ENCODE measurements at regions not wholly inside any gene's neighbourhood (a gene's known extent, or its start where the extent isn't known, plus 50 kb on each side); places are given as distances from the start of the nearest gene placed in this dataset.

DNA sequence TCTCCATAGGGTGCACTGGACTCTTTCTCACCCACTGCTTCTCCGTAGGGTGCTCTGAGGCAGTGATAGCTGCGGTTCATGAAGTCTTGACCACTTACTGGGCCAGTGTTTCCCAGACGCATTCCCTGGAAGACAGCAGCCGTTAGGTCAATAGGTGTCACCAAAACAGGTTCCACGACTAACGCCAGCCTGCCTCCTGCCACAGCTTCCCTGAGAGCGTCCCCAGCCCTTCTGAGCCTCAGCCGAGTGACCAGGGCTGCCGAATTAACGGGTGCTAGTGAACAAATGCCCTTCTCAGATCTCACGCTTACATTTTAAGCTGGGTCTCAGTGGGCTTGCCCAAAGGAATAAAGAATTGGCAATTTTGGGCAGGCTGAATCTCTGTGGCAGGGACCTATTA lies 188.7 kb upstream of the TNRC6C start:
- Histone ChIP-seq H2BK120ac (ENCODE audit: low read depth, low read length) (no peak overlapping the region), H4K5ac (ENCODE audit: low read length) (no peak overlapping the region), H3K23ac (ENCODE audit: low read length) (no peak overlapping the region), H3K79me2 (ENCODE audit: control insufficient read depth, insufficient read depth, low read length) (no peaks in the 10 kb centered on the region), H2BK15ac (replicated peaks; ENCODE audit: low read depth) (no peak overlapping the region), H3K18ac (ENCODE audit: low read length) (no peak overlapping the region), H3K27ac (ENCODE audit: low read depth, low read length) (no peak overlapping the region), H3K4me2 (ENCODE audit: low read length) (no peak overlapping the region), H3K4me3 (ENCODE audit: low read length) (no peak overlapping the region), H2AK5ac (ENCODE audit: low read length) (no peak overlapping the region), H3K4ac (ENCODE audit: low read depth, low read length) (no peak overlapping the region), H3K27me3 (ENCODE audit: insufficient read depth, low read length, poor library complexity) (no peaks in the 10 kb centered on the region), H3K56ac (ENCODE audit: low read length) (no peak overlapping the region), H2BK5ac (ENCODE audit: low read length) (no peak overlapping the region), H3K9ac (ENCODE audit: low read length) (no peak overlapping the region), H3K79me1 (ENCODE audit: low read length) (no peaks in the 10 kb centered on the region), H3K4me1 (ENCODE audit: control insufficient read depth, low read depth, low read length) (no peaks in the 10 kb centered on the region), H4K8ac (ENCODE audit: low read depth, low read length) (no peak overlapping the region), H3K36me3 (ENCODE audit: control insufficient read depth, insufficient read depth, low read length) (no peaks in the 10 kb centered on the region)
- DNase-seq: no peak
- WGBS (ENCODE audit: extremely low coverage, insufficient coverage, low lambda C conversion rate): no CpG with 5 or more reads among the region's 11 CpGs

DNA sequence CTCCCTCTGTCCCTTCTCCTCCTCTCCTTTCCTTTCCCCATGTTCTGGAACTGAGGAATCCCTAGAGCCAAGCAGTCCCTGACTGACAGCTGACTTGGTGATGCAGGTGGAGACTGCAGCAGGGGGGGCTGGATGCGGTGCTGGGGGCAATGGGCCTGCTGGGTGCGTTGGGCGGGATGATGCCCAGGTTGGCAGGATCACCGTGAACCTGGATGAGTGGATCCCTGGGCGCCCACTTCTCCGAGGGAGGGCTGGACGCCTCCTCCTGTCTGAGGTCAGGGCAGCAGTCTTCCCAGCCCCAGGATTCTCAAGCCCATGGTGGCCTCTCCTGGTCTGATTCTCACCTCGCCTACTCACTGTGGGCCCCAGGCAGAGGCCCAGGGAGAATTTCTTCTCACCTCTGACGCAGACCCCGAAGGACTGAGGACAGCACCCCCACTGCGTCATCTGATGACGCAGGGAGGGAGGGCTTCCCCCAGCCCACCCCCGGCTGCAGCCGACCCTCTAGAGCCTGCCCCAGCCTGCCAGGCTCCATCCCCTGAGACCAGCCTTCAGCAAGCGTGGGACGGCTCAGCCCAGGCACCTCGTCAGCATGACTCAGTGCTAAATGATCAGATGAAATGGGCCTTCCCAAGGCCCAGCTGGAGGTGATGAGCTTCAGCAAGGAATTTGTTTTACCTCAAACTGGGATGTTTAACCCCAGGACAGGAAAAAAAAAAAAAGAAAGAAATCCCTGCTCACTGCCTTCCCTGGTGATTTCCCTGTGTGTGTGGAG lies 188.0 kb upstream of the TNRC6C start:
- DNase-seq: peak; percentile 90
- WGBS (ENCODE audit: extremely low coverage, insufficient coverage, low lambda C conversion rate): no CpG with 5 or more reads among the region's 17 CpGs

DNA sequence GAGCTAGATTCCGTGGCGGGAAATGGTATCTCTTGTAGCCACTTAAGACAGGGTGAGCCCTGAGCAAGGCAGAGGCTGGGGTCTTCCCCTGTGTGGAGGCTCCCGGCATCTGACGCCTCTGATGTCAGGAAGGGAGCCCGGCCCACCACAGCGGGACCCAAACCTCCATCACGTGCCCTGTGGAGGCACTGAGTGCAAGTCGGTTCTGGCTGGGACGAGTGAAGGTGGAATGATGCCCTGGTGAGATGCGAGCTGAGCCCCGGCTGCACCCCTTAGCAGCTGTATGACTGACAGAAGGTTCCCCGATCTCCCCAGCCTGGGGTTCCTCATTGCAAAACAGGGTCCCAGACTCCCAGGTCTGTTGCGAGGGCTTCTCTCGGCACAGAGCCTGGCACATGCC lies 187.4 kb upstream of the TNRC6C start:
- DNase-seq: no peak
- H3K79me1 ChIP-seq (ENCODE audit: low read length): no peaks in the 10 kb centered on the region
- no peaks in the 10 kb centered on the region for H3K79me2 ChIP-seq (ENCODE audit: control insufficient read depth, insufficient read depth, low read length)
- no CpG with 5 or more reads among the region's 14 CpGs for whole genome bisulfite sequencing (ENCODE audit: extremely low coverage, insufficient coverage, low lambda C conversion rate)
- no peak overlapping the region for H2BK15ac ChIP-seq (replicated peaks; ENCODE audit: low read depth)
- H3K27ac ChIP-seq (ENCODE audit: low read depth, low read length): peak overlapping the region; percentile 16
- H4K5ac ChIP-seq (ENCODE audit: low read length): no peak overlapping the region
- H3K56ac ChIP-seq (ENCODE audit: low read length): no peak overlapping the region
- no peak overlapping the region for H3K18ac ChIP-seq (ENCODE audit: low read length)
- H4K8ac ChIP-seq (ENCODE audit: low read depth, low read length): no peak overlapping the region
- H3K36me3 ChIP-seq (ENCODE audit: control insufficient read depth, insufficient read depth, low read length): no peaks in the 10 kb centered on the region
- no peak overlapping the region for H3K4ac ChIP-seq (ENCODE audit: low read depth, low read length)
- no peak overlapping the region for H2AK5ac ChIP-seq (ENCODE audit: low read length)
- H3K4me2 ChIP-seq (ENCODE audit: low read length): no peak overlapping the region
- H2BK5ac ChIP-seq (ENCODE audit: low read length): no peak overlapping the region
- H3K23ac ChIP-seq (ENCODE audit: low read length): no peak overlapping the region
- H3K4me3 ChIP-seq (ENCODE audit: low read length): no peak overlapping the region
- H3K27me3 ChIP-seq (ENCODE audit: insufficient read depth, low read length, poor library complexity): no peaks in the 10 kb centered on the region
- H3K9ac ChIP-seq (ENCODE audit: low read length): no peak overlapping the region
- no peak overlapping the region for H2BK120ac ChIP-seq (ENCODE audit: low read depth, low read length)
- no peaks in the 10 kb centered on the region for H3K4me1 ChIP-seq (ENCODE audit: control insufficient read depth, low read depth, low read length)

More for the DNA sequence above, 188.0 kb upstream of the TNRC6C start:
- no peak overlapping the region for H2BK120ac ChIP-seq (ENCODE audit: low read depth, low read length)
- no peak overlapping the region for H3K4me2 ChIP-seq (ENCODE audit: low read length)
- H2BK15ac ChIP-seq (replicated peaks; ENCODE audit: low read depth): no peak overlapping the region
- no peaks in the 10 kb centered on the region for H3K79me1 ChIP-seq (ENCODE audit: low read length)
- no peak overlapping the region for H3K23ac ChIP-seq (ENCODE audit: low read length)
- H3K4me1 ChIP-seq (ENCODE audit: control insufficient read depth, low read depth, low read length): no peaks in the 10 kb centered on the region
- H4K8ac ChIP-seq (ENCODE audit: low read depth, low read length): no peak overlapping the region
- H3K79me2 ChIP-seq (ENCODE audit: control insufficient read depth, insufficient read depth, low read length): no peaks in the 10 kb centered on the region
- no peaks in the 10 kb centered on the region for H3K36me3 ChIP-seq (ENCODE audit: control insufficient read depth, insufficient read depth, low read length)
- H4K5ac ChIP-seq (ENCODE audit: low read length): no peak overlapping the region
- H3K4me3 ChIP-seq (ENCODE audit: low read length): no peak overlapping the region
- H3K18ac ChIP-seq (ENCODE audit: low read length): no peak overlapping the region
- no peak overlapping the region for H2AK5ac ChIP-seq (ENCODE audit: low read length)
- H3K27me3 ChIP-seq (ENCODE audit: insufficient read depth, low read length, poor library complexity): no peaks in the 10 kb centered on the region
- H3K27ac ChIP-seq (ENCODE audit: low read depth, low read length): peak overlapping the region; percentile 16
- no peak overlapping the region for H3K56ac ChIP-seq (ENCODE audit: low read length)
- H2BK5ac ChIP-seq (ENCODE audit: low read length): no peak overlapping the region
- no peak overlapping the region for H3K9ac ChIP-seq (ENCODE audit: low read length)
- H3K4ac ChIP-seq (ENCODE audit: low read depth, low read length): no peak overlapping the region

DNA sequence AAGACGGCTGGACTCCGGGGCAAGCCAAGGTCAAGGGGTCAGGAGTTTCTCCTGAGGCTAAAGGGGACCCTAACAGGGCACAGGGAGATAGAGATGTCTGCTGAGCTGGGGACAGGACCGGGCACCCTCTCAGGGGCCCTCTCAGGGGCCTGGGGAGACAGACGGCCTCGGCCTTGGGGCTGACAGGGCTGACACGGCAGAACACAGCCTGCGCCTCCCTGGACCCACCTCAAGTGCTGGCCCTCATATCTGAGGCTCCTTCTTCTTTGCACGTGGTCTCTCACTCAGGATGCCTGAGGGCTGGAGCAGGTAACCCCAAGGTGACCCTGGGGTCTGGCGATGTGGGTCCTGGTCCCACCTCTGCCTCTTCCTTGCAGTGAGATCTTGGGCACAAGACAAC lies 186.9 kb upstream of the TNRC6C start:
- Histone ChIP-seq H3K79me2 (ENCODE audit: control insufficient read depth, insufficient read depth, low read length) (no peaks in the 10 kb centered on the region), H4K5ac (ENCODE audit: low read length) (no peak overlapping the region), H2AK5ac (ENCODE audit: low read length) (no peak overlapping the region), H2BK120ac (ENCODE audit: low read depth, low read length) (no peak overlapping the region), H3K4ac (ENCODE audit: low read depth, low read length) (no peak overlapping the region), H3K79me1 (ENCODE audit: low read length) (no peaks in the 10 kb centered on the region), H3K27me3 (ENCODE audit: insufficient read depth, low read length, poor library complexity) (no peaks in the 10 kb centered on the region), H4K8ac (ENCODE audit: low read depth, low read length) (no peak overlapping the region), H2BK15ac (replicated peaks; ENCODE audit: low read depth) (no peak overlapping the region), H3K18ac (ENCODE audit: low read length) (no peak overlapping the region), H3K27ac (ENCODE audit: low read depth, low read length) (no peak overlapping the region), H3K4me2 (ENCODE audit: low read length) (no peak overlapping the region), H3K23ac (ENCODE audit: low read length) (no peak overlapping the region), H3K9ac (ENCODE audit: low read length) (no peak overlapping the region), H2BK5ac (ENCODE audit: low read length) (no peak overlapping the region), H3K4me1 (ENCODE audit: control insufficient read depth, low read depth, low read length) (no peaks in the 10 kb centered on the region), H3K56ac (ENCODE audit: low read length) (no peak overlapping the region), H3K36me3 (ENCODE audit: control insufficient read depth, insufficient read depth, low read length) (no peaks in the 10 kb centered on the region), H3K4me3 (ENCODE audit: low read length) (no peak overlapping the region)
- WGBS (ENCODE audit: extremely low coverage, insufficient coverage, low lambda C conversion rate): no CpG with 5 or more reads among the region's 9 CpGs
- no peak for DNase-seq

DNA sequence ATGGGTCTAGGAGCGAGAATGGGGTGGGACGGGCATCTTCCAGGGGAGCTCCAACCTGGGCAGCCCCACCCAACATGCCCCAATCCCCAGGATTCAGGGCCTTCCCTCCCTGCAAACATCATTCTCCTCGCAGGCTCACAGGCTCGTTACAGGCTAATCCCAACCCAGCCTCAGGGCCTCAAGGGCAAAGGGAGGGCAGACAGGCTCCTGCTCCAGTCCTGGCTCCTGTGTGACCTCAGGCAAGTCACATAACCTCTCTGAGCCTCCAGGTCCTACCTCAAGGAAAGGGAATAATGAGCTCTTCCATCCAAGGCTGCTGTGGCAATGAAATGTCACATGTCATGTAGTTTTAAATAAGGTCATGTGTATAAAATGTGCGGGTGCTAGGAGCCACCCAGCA lies 186.5 kb upstream of the TNRC6C start:
- Histone ChIP-seq H3K9ac (ENCODE audit: low read length) (no peak overlapping the region), H4K8ac (ENCODE audit: low read depth, low read length) (no peak overlapping the region), H3K27ac (ENCODE audit: low read depth, low read length) (no peak overlapping the region), H2BK120ac (ENCODE audit: low read depth, low read length) (no peak overlapping the region), H3K23ac (ENCODE audit: low read length) (no peak overlapping the region), H3K79me2 (ENCODE audit: control insufficient read depth, insufficient read depth, low read length) (no peaks in the 10 kb centered on the region), H4K5ac (ENCODE audit: low read length) (no peak overlapping the region), H3K4ac (ENCODE audit: low read depth, low read length) (no peak overlapping the region), H2BK5ac (ENCODE audit: low read length) (no peak overlapping the region), H2BK15ac (replicated peaks; ENCODE audit: low read depth) (no peak overlapping the region), H3K36me3 (ENCODE audit: control insufficient read depth, insufficient read depth, low read length) (no peaks in the 10 kb centered on the region), H3K4me1 (ENCODE audit: control insufficient read depth, low read depth, low read length) (no peaks in the 10 kb centered on the region), H3K4me2 (ENCODE audit: low read length) (no peak overlapping the region), H3K18ac (ENCODE audit: low read length) (no peak overlapping the region), H3K27me3 (ENCODE audit: insufficient read depth, low read length, poor library complexity) (no peaks in the 10 kb centered on the region), H3K4me3 (ENCODE audit: low read length) (no peak overlapping the region), H3K56ac (ENCODE audit: low read length) (no peak overlapping the region), H2AK5ac (ENCODE audit: low read length) (peak overlapping the region; percentile 77), H3K79me1 (ENCODE audit: low read length) (no peaks in the 10 kb centered on the region)
- no CpG with 5 or more reads among the region's 5 CpGs for WGBS (ENCODE audit: extremely low coverage, insufficient coverage, low lambda C conversion rate)
- DNase-seq: no peak

DNA sequence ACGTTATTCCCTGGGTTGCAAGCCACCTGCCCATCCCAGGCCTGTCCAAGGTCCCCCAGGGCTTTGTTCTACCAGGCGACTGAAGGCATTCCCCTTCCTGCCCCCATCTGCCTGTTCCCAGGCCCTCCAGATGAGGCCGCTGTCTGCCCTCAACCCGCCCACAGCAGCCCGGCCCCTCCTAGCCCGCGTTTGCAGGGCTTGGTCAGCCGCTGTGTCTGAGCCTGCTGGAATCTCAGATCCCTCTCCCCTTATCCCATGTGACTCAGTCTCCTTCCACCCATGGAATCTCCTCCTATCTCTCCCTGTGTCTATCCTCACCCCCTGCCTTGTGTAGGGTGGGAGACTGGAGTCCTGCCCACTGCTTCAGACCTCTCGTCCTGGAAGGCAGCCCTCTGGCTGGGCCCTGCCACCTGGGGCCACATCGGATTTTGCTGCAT lies 186.0 kb upstream of the TNRC6C start:
- no peak overlapping the region for H3K27ac ChIP-seq (ENCODE audit: low read depth, low read length)
- no peak overlapping the region for H2BK15ac ChIP-seq (replicated peaks; ENCODE audit: low read depth)
- no peak overlapping the region for H2AK5ac ChIP-seq (ENCODE audit: low read length)
- H3K9ac ChIP-seq (ENCODE audit: low read length): peak overlapping the region; percentile 37
- H3K79me1 ChIP-seq (ENCODE audit: low read length): no peaks in the 10 kb centered on the region
- H3K4me2 ChIP-seq (ENCODE audit: low read length): no peak overlapping the region
- WGBS (ENCODE audit: extremely low coverage, insufficient coverage, low lambda C conversion rate): no CpG with 5 or more reads among the region's 10 CpGs
- no peak overlapping the region for H3K23ac ChIP-seq (ENCODE audit: low read length)
- no peak overlapping the region for H3K18ac ChIP-seq (ENCODE audit: low read length)
- H4K8ac ChIP-seq (ENCODE audit: low read depth, low read length): no peak overlapping the region
- H3K4me1 ChIP-seq (ENCODE audit: control insufficient read depth, low read depth, low read length): no peaks in the 10 kb centered on the region
- no peak overlapping the region for H4K5ac ChIP-seq (ENCODE audit: low read length)
- H3K56ac ChIP-seq (ENCODE audit: low read length): peak overlapping the region; percentile 77
- H3K27me3 ChIP-seq (ENCODE audit: insufficient read depth, low read length, poor library complexity): no peaks in the 10 kb centered on the region
- no peak overlapping the region for H3K4me3 ChIP-seq (ENCODE audit: low read length)
- no peaks in the 10 kb centered on the region for H3K36me3 ChIP-seq (ENCODE audit: control insufficient read depth, insufficient read depth, low read length)
- peak; percentile 92 for DNase-seq
- H3K79me2 ChIP-seq (ENCODE audit: control insufficient read depth, insufficient read depth, low read length): no peaks in the 10 kb centered on the region
- H2BK120ac ChIP-seq (ENCODE audit: low read depth, low read length): no peak overlapping the region
- H2BK5ac ChIP-seq (ENCODE audit: low read length): no peak overlapping the region
- no peak overlapping the region for H3K4ac ChIP-seq (ENCODE audit: low read depth, low read length)

Measured in mesendoderm (in vitro differentiated cells).